Naive B cell (primary cell): ENCODE measurements at regions not wholly inside any gene's neighbourhood (a gene's known extent, or its start where the extent isn't known, plus 50 kb on each side); places are given as distances from the start of the nearest gene placed in this dataset.
A peak's percentile ranks its signal among the peaks of the same experiment; 100 is the strongest.

Experiments used
- ATAC-seq, 2 donors: fragments of 150-1000 bp; cut with Tn5 transposase; 2 replicates each; pipeline ENCODE4 v1.10.0; 2021; ENCODE audit warnings: low read depth in 2 of 2, mild to moderate bottlenecking in 2 of 2, moderate library complexity in 2 of 2
- DNase-seq: peaks from one replicate; pipeline ENCODE4 v3.0.0; 2022
- H3K27ac Mint-ChIP-seq, 6 donors: one replicate each; pipeline ENCODE4 v1.8.0; 2020 to 2022; ENCODE audit warnings: mild to moderate bottlenecking in 6 of 6, mixed read lengths in 6 of 6, moderate library complexity in 5 of 6, inconsistent platforms in 2 of 6
- H3K27me3 Mint-ChIP-seq, 3 donors: one replicate each; pipeline ENCODE4 v1.8.0; 2021 to 2022; ENCODE audit warnings: mixed read lengths in 3 of 3, mild to moderate bottlenecking in 1 of 3
- H3K36me3 Mint-ChIP-seq, 2 donors: one replicate each; pipeline ENCODE4 v1.8.0; 2020 to 2022; ENCODE audit warnings: mixed read lengths in 2 of 2, inconsistent platforms in 1 of 2, mild to moderate bottlenecking in 1 of 2
- H3K4me1 Mint-ChIP-seq, 3 donors: one replicate each; pipeline ENCODE4 v1.8.0; 2020 to 2022; ENCODE audit warnings: mixed read lengths in 3 of 3, inconsistent platforms in 1 of 3, mild to moderate bottlenecking in 1 of 3, moderate library complexity in 1 of 3
- H3K4me3 Mint-ChIP-seq, 8 donors: one replicate each; pipeline ENCODE4 v1.8.0; 2020 to 2022; ENCODE audit warnings: mild to moderate bottlenecking in 8 of 8, mixed read lengths in 8 of 8, moderate library complexity in 8 of 8, inconsistent platforms in 2 of 8
- H3K9me3 Mint-ChIP-seq, 7 donors: one replicate each; pipeline ENCODE4 v1.8.0; 2020 to 2022; ENCODE audit warnings: mixed read lengths in 7 of 7, mild to moderate bottlenecking in 5 of 7, inconsistent platforms in 2 of 7, moderate library complexity in 1 of 7

DNA sequence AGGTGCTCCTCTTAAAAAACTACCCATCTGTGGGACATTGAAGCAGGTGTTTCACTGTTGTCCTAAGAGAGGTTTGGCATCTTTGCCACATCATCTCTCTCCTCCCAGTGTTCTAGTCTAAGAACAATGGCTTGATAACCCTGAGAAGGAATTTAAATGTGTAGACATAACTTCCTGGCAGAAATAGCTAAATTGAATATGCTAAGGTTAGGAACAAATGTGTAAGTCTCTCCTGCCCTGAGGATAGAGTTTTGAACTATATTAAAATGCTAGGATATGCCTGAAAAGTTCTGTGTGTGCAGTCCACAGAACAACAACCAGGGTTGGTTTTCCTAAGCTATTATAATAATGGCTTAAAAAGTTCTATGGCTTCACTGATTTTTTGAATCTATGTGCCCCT is 106.6 kb downstream of the LRRC70 start:
- H3K4me1 Mint-ChIP-seq = peaks cover 0 to 6% (median 5%) of the 10 kb centered on the region in 3 donors
- peaks cover 0 to 3% (median 0%) of the 10 kb centered on the region in 7 donors for H3K9me3 Mint-ChIP-seq
- ATAC-seq = no peak
- H3K4me3 Mint-ChIP-seq = no peak overlapping the region
- H3K36me3 Mint-ChIP-seq = no peaks in the 10 kb centered on the region
- peaks cover 0 to 4% (median 0%) of the 10 kb centered on the region in 3 donors for H3K27me3 Mint-ChIP-seq
- no peak overlapping the region for H3K27ac Mint-ChIP-seq
- DNase-seq = no peak

DNA sequence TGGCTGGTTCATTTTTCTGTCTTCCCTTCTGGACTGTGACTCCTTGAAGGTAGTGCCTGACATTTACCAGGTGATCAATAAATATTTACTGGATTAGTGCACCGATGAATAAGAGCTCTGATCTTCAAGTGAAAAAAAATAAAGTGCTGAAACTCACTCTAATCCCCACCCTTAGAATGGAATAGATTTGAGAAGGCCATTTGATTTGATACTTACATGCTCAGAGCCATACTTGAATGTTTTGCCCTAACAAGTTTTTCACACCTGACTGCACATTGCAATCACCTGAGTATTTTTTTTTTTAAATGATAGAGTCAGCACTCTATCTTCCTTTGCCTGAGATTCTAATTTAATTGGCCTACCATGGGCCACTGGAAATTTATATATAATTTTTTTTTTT is 105.7 kb downstream of the LRRC70 start:
- no peaks in the 10 kb centered on the region for H3K36me3 Mint-ChIP-seq
- H3K27me3 Mint-ChIP-seq = peaks cover 0 to 4% (median 0%) of the 10 kb centered on the region in 3 donors

DNA sequence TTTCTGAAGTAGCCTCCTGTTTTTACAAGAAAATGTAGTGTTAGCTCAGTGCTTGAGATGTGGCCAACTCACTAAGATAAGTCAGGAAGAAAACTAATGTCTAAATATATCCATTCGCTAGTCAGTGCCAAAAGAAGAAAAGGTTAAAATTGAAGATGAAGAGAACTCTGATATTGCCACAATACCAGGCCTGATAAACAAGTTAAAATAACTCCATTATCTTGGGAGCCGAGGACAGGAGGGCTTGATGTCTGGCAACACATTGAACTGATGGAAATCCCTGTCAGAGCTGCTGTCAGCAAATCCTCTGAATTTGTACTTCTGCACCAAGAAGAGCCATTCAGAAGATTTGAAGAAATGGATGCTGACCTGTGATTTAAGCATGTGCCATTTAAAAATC is 103.4 kb downstream of the LRRC70 start:
- DNase-seq (no peak), ATAC-seq (no peak)
- Mint-ChIP-seq H3K27ac (no peak overlapping the region), H3K4me3 (no peak overlapping the region), H3K9me3 (peaks cover 3 to 16% (median 12%) of the 10 kb centered on the region in 7 donors), H3K36me3 (no peaks in the 10 kb centered on the region), H3K4me1 (no peaks in the 10 kb centered on the region), H3K27me3 (peaks cover 0 to 4% (median 0%) of the 10 kb centered on the region in 3 donors)

More for the DNA sequence above, 105.7 kb downstream of the LRRC70 start:
- Mint-ChIP-seq H3K27ac (no peak overlapping the region), H3K4me3 (no peak overlapping the region), H3K9me3 (peaks cover 0 to 5% (median 3%) of the 10 kb centered on the region in 7 donors), H3K4me1 (no peaks in the 10 kb centered on the region)
- no peak for DNase-seq
- no peak for ATAC-seq

DNA sequence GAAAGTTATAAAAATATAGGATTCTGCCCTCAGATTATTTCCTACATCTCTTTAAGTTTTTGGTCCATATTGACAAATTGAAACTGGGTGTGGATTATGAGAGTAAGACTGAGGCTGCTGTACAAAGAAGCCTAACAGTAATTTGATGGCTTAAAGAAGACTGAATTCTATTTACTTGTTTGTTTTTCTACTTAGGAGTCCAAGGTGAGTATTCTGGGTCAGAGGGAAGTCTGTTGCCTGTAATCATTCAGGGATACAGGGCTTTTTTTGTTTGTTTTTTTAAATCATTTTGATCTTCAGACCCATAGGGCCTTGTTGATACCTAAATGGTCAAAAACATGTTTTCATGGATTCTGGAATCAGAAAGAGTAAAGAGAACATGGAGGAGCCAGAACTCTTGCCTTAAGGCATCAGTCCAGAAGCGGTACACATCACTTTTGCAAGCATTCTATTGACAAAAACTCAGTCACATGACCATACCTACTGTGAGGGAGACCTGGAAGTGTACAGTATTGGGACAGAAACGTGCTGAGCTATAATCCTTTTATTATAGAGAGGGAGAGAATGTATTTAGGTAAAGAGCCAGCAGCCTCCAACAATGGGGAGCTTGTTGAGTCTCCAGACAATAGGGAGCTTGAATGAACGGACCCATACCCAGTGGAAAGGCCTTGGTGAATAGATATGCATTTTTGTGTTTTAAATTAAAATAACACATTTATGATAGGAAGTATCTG is 102.7 kb downstream of the LRRC70 start:
- no peaks in the 10 kb centered on the region for H3K36me3 Mint-ChIP-seq
- no peaks in the 10 kb centered on the region for H3K4me1 Mint-ChIP-seq
- peaks cover 3 to 24% (median 16%) of the 10 kb centered on the region in 7 donors for H3K9me3 Mint-ChIP-seq
- no peak overlapping the region for H3K4me3 Mint-ChIP-seq
- H3K27me3 Mint-ChIP-seq = peaks cover 0 to 4% (median 0%) of the 10 kb centered on the region in 3 donors
- no peak for ATAC-seq
- H3K27ac Mint-ChIP-seq = peak overlapping the region in 1 of 6 donors; percentile 22
- DNase-seq = no peak

DNA sequence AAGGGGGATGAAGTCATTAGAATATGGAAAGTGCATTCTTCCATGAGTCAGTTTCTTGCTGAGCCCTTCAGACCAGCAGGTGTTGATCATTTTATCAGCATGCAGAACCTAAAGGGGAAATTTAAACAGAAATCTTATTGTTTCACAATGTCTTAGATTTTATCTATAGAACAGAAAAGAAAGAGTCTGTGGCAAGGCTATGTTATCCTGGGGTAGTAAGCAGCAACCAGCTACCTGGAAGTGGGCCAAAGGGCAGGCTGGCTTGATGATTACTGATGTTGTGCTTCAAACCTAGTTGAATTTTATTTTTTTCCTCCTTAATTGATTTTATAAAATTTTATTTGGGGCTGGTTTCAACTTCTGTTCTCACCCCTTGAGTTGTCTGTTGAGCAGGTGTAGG is 101.5 kb downstream of the LRRC70 start:
- H3K27me3 Mint-ChIP-seq = peaks cover 0 to 4% (median 0%) of the 10 kb centered on the region in 3 donors
- H3K27ac Mint-ChIP-seq = no peak overlapping the region
- no peaks in the 10 kb centered on the region for H3K36me3 Mint-ChIP-seq
- peaks cover 8 to 34% (median 25%) of the 10 kb centered on the region in 7 donors for H3K9me3 Mint-ChIP-seq
- H3K4me1 Mint-ChIP-seq = no peaks in the 10 kb centered on the region
- no peak overlapping the region for H3K4me3 Mint-ChIP-seq
- ATAC-seq (no peak), DNase-seq (no peak)
